ENCODE measurements at regions not wholly inside any gene's neighbourhood (a gene's known extent, or its start where the extent isn't known, plus 50 kb on each side); places are given as distances from the start of the nearest gene placed in this dataset.
A peak's percentile ranks its signal among the peaks of the same experiment; 100 is the strongest.

DNA sequence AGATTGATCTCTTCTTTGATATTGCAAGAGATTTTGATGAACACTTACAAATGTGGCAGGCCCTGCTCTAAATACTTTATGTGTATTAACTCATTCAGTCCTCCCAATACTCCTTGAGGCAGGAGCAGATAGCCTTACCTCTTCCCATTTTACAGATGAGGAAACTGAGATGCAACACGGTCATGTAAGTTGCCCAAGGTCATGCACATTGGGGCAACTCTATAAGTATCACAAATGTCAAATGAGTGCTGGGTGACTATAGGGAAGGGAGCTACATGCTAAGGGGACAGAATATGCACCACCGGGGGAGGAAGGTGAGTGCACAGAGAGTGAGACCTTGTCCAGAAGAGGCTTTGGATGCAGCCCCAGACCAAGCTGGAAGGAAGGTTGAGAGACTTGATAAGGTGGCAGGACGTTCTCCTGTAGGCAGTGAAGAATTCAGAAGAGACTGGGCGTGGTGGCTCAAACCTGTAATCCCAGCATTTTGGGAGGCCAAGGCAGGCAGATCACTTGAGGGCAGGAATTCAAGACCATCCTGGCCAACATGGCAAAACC lies 132.3 kb upstream of the PWP1 start:
- DNase-seq (ENCODE audit: low read depth), result no peak

DNA sequence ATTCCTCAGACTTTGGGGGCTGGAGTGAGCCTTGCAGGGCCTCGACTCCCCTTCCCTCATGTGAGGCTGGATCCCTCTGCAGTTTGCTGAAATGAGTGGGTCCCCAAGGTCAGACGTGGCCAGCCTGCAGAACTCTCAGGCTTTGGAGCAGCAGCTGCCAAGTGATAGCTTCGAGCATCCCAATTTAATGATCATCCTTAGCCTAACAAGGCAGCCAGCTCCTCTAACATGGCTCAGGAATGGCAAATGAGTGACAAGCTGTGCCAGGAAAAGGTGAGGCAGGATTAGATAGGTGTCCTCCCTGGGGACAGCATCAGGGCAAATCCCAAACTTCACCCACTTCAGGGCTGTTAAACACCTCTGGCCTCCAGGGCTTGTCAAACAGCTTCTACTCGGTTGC lies 130.7 kb upstream of the PWP1 start:
- no peak for DNase-seq (ENCODE audit: low read depth)

DNA sequence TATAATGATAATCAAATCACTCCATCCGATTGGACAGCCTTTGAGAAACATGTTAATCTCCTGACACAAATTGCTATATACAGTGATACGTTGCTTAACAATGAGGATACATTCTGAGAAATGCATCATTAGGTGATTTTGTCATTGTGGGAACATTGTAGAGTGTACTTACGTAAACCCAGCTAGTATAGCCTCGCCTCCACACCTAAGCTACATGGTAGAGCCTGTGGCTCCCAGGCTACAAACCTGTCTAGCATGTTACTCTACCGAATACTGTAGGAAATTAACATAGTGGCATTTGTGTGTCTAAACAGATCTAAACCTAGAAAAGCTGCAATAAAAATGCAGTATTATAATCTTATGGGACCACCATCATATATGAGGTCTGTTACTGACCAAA lies 128.6 kb upstream of the PWP1 start:
- DNase-seq (ENCODE audit: low read depth), result no peak

DNA sequence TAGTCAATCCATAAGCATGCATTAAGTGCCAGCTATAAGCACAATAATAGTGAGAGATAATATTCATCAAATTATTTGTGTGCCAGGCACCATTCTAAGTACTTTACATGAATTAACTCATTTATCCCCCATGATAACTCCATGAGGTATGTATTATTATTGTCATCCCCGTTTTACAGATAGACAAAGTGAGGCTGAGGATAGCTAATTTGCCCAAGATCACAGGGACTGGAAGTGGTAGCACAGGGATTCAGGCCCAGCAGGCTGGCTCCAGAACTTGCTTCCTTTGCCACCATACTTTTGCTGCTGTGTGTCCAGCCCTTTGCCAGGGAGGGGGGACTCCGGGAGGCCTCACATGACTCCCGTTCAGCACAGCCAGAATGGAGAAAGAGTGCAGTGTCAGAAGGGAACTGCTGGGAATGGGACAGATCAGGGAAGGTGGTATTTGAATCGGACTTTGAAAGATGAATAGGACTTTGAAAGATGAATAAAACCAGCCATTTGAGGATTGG lies 128.0 kb upstream of the PWP1 start:
- no peak for DNase-seq (ENCODE audit: low read depth)

- DNase-seq (ENCODE audit: low read depth), result no peak
These were observed 127.3 kb upstream of the PWP1 start for GRCh38 chr12:107558141-107558815.

- no peak for DNase-seq (ENCODE audit: low read depth)
These were observed 126.7 kb upstream of the PWP1 start for GRCh38 chr12:107558816-107559382.

- DNase-seq (ENCODE audit: low read depth), result no peak
These were observed 125.3 kb upstream of the PWP1 start for GRCh38 chr12:107560165-107560898.

GRCh38 chr12:107560899-107561285 lies 124.7 kb upstream of the PWP1 start:
- DNase-seq (ENCODE audit: low read depth), result no peak

DNA sequence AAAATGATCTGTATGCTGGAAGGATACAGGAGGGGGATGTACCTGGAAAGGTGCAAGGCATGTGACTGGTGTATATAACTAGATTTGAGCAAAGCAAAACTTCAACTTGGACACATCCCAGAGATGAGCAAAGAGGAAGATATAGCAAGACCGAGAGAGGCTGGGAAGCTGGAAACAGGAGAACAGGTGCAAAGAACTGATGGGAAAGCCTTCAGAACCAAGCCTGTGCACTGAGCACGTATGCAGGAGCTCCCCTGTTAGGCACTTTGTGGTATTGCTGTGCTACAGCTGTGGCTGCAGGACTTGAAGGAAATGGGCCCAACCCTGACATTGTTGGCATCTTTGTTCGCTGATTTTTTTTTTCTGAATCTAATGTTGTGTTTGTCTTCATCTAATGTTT lies 120.7 kb upstream of the PWP1 start:
- no peak for DNase-seq (ENCODE audit: low read depth)

DNA sequence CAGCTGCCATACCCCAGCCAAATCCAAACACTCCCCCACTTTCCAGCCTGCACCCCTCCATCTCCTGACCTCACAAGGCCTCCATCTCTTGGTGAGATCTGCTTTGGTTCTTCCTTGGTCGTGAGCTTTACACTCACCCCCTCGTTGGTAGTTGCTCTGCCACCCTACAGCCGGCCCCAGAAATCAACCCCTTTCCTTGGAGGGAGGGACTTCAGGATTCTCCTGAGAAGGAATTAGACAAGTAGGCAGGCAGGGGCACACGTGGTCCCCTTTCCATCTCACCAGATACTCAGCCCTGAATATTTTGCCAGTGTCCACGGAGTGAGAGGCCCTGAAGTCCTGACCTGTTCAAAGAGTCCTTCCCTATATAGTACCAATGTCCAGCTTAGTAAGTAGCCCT lies 120.0 kb upstream of the PWP1 start:
- DNase-seq (ENCODE audit: low read depth), result no peak

- DNase-seq (ENCODE audit: low read depth), result no peak
These were observed 117.6 kb upstream of the PWP1 start for GRCh38 chr12:107567876-107568619.

DNA sequence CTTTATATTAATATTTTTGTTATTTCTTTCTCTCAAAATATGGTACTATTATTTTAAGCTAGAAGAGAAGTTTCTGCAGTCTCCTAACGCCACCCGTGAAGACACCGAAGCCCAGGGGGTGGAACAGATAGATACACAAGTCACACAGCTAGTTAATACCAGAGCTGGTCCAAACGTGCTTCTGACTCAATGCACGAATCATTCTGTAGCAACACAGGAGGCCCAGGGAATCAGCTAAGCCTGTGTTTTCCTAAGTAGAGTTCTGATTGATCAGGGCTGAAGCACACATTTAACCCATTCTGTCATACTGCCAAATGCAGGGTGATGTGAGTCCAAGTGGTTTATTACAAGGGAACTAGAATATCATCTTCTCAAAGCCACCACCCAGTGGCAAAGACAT lies 116.9 kb upstream of the PWP1 start:
- peak; percentile 10 for DNase-seq (ENCODE audit: low read depth)

- no peak for DNase-seq (ENCODE audit: low read depth)
These were observed 114.9 kb upstream of the PWP1 start for GRCh38 chr12:107570721-107571120.

- no peak for DNase-seq (ENCODE audit: low read depth)
These were observed 114.1 kb upstream of the PWP1 start for GRCh38 chr12:107571492-107571891.

DNA sequence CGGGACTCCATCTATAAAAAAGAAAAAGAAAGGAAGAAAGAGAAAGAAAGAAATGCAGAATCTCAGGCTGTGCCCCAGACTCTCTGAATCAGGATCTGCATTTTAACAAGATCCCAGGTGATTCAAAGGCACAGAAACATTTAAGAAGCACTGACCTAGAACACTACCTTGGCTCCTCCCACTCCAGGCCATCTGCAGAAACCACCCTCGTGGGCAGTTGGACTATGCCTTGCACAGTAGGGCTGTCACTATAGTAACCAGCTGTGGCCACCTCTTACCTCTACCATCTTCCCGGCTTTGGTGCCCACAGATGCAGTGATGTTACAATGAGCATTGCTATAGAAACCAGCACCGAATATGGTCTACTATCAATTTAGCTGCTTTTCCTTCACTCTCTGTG lies 110.9 kb upstream of the PWP1 start:
- no peak for DNase-seq (ENCODE audit: low read depth)

DNA sequence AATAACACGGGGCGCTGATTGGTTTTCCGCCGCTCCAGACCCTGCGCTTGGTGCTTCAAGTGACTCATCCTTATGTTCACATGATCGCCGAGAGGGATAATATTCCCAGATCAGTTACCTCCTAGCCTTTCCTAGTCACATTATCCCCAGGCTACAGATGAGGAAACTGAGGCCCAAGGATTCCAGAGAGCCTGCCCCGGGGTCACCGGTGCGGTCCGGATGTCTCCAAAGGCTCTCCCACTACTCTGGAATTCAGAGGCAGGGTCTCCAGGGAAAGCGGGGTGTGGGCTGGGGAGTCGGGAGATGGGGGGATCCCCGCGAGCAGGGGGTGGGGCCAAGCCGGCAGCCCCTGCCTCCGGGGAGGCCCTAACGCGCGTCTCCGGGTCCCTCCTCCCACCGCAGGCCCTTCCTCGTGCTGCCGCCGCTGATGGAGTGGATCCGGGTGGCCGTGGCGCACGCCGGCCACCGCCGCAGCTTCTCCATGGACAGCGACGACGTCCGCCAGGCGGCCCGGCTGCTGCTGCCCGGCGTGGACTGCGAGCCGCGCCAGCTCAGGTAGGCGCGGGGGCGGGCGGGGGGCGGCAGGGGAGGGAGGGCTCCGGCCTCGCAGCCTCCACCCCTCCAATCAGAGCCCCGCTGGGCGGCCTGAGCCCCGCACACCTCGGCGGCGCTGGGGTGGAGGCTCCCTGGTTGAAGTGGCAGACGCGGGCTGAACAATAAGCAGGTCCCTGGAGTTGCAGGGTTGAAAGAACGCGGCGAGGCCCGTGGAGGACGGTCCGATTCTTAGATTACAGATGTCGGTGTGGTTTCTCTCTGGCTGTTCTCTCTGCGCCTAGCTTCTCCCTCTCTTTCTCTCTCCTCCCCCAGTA lies 104.6 kb upstream of the PWP1 start:
- no peak for DNase-seq (ENCODE audit: low read depth)

GRCh38 chr12:107581619-107582015 lies 104.0 kb upstream of the PWP1 start:
- DNase-seq (ENCODE audit: low read depth), result no peak

DNA sequence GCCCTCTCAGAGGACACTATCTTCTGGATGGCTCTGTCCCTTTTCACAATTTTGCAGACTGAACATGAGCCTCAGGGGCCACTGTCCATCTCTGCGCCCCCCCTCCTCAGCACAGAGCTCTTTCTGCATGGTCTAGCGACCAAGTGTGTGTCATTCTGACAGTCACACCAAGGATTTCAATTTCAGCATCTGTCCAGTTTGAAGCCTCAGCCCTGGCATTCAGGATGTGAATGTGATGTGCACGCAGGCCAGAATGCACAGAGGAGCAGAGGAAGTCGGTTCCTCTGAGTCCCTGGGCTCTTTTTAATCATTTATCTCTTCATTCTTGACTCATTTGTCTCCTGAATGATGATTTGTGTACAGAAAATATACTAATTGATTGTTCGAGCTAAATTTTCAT lies 102.0 kb upstream of the PWP1 start:
- no peak for DNase-seq (ENCODE audit: low read depth)

- DNase-seq (ENCODE audit: low read depth), result no peak
These were observed 101.0 kb upstream of the PWP1 start for GRCh38 chr12:107584563-107584962.

DNA sequence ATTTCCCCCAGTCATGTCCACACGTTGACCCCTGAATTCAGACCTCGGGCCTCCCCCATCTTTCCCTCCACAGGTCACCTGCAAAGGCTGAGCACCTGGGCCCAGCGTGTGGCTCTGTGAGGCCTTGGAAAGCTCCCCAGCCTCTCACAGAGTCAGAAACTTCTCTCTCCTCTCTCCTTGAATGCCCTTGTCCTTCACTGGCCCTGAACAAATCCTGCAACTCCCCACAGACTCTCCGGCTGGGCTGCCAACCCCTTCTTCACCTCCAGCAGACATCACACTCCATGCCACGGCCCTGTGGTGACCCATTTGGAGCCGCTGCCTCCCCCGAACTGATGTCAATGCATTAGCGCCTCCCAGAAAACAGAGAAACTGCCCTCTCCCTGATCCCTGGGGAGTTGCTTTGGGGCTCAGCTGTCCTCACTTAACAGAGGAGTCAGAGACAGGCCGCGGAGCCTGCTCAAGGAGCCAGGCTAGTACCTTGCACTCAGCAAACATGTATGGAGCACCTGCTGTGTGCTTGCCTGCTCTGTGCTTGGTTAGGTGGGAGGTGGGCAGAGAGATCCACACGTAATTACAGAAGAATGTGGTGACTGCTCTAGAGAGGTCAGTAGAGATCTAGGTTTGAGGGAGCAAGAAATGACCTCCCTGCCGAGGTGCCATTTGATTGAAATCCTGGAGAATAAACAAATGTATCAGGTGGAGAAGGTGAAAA lies 99.2 kb upstream of the PWP1 start:
- DNase-seq (ENCODE audit: low read depth), result no peak

GRCh38 chr12:107590413-107590812 lies 95.2 kb upstream of the PWP1 start:
- no peak for DNase-seq (ENCODE audit: low read depth)

Data from HS-5 (cell line).